ENCODE measurements at regions not wholly inside any gene's neighbourhood (a gene's known extent, or its start where the extent isn't known, plus 50 kb on each side); places are given as distances from the start of the nearest gene placed in this dataset.

- no peak for TF ChIP-seq CTCF (IDR thresholded peaks at IDR 0.05)
- WGBS, 2 donors: 96 to 97% methylated on average over 2 of the region's 2 CpGs
- no peaks in the 10 kb centered on the region for H3K9me3 ChIP-seq
- H3K4me3 ChIP-seq: no peak overlapping the region
- H3K4me1 ChIP-seq: no peaks in the 10 kb centered on the region
- no peaks in the 10 kb centered on the region for H3K36me3 ChIP-seq
- intact Hi-C loops (cut with DNase I): no loop called here
- no peak for DNase-seq
- H3K27ac ChIP-seq: no peak overlapping the region
- H3K27me3 ChIP-seq: no peaks in the 10 kb centered on the region
Measured at GRCh38 chr12:91874086-91874865, 271.4 kb downstream of the BTG1 start.

GRCh38 chr12:91871751-91872150 is 273.9 kb downstream of the BTG1 start:
- Histone ChIP-seq H3K9me3 (no peaks in the 10 kb centered on the region), H3K27ac (no peak overlapping the region), H3K27me3 (no peaks in the 10 kb centered on the region), H3K4me3 (no peak overlapping the region), H3K36me3 (no peaks in the 10 kb centered on the region), H3K4me1 (no peaks in the 10 kb centered on the region)
- intact Hi-C loops (cut with DNase I): no loop called here
- DNase-seq: no peak
- TF ChIP-seq POLR2AphosphoS5 (IDR thresholded peaks at IDR 0.05): peak in 1 of 4 donors; percentile 30
- TF ChIP-seq CTCF (IDR thresholded peaks at IDR 0.05): no peak
- 64 to 84% methylated on average over 1 of the region's 1 CpG for WGBS, 2 donors

GRCh38 chr12:91870872-91871707 is 274.6 kb downstream of the BTG1 start:
- Histone ChIP-seq H3K4me1 (no peaks in the 10 kb centered on the region), H3K9me3 (no peaks in the 10 kb centered on the region), H3K36me3 (no peaks in the 10 kb centered on the region), H3K27me3 (no peaks in the 10 kb centered on the region), H3K27ac (no peak overlapping the region), H3K4me3 (no peak overlapping the region)
- intact Hi-C loops (cut with DNase I): no loop called here
- TF ChIP-seq POLR2A (IDR thresholded peaks at IDR 0.05) (no peak), EP300 (IDR thresholded peaks at IDR 0.05) (no peak), CTCF (IDR thresholded peaks at IDR 0.05) (no peak), POLR2AphosphoS5 (IDR thresholded peaks at IDR 0.05) (no peak)
- WGBS, 2 donors: 55 to 74% methylated on average over 9 of the region's 9 CpGs
- no peak for DNase-seq

- H3K27ac ChIP-seq: no peak overlapping the region
- no peaks in the 10 kb centered on the region for H3K36me3 ChIP-seq
- no peak for TF ChIP-seq CTCF (IDR thresholded peaks at IDR 0.05)
- TF ChIP-seq EP300 (IDR thresholded peaks at IDR 0.05): no peak
- TF ChIP-seq POLR2AphosphoS5 (IDR thresholded peaks at IDR 0.05): no peak
- TF ChIP-seq POLR2A (IDR thresholded peaks at IDR 0.05): no peak
- WGBS, 2 donors: 93 to 95% methylated on average over 4 of the region's 4 CpGs
- intact Hi-C loops (cut with DNase I): no loop called here
- H3K4me1 ChIP-seq: no peaks in the 10 kb centered on the region
- DNase-seq: no peak
- H3K27me3 ChIP-seq: no peaks in the 10 kb centered on the region
- no peaks in the 10 kb centered on the region for H3K9me3 ChIP-seq
- H3K4me3 ChIP-seq: no peak overlapping the region
Measured at GRCh38 chr12:91868054-91868453, 277.6 kb downstream of the BTG1 start.

Measured in sigmoid colon (tissue), 6 donors.